T-cell (primary cell): ENCODE measurements at regions not wholly inside any gene's neighbourhood (a gene's known extent, or its start where the extent isn't known, plus 50 kb on each side); places are given as distances from the start of the nearest gene placed in this dataset.

ENCODE experiments used
- ATAC-seq, 4 experiments: fragments of 200-7000 bp in 3 of 4; fragments of 150-1000 bp in 1 of 4; cut with Tn5 transposase; replicated peaks in 1 of 4; 1 replicate in 3 of 4; 2 replicates in 1 of 4; pipeline ENCODE4 v1.10.0; 2021; ENCODE audit warnings: moderate library complexity in 3 of 4, mild to moderate bottlenecking in 2 of 4, moderate number of reproducible peaks in 1 of 4
- CTCF ChIA-PET, 2 donors: fragments of 300-600 bp; sonication (Branson Sonifier 250); formaldehyde crosslinking; loops; one replicate each; lab custom pipeline; 2022; ENCODE audit warnings: antibody characterized with exemption in 2 of 2; lab: Charles Lee
- POLR2A ChIA-PET, 2 donors: fragments of 300-600 bp; sonication (Branson Sonifier 250); formaldehyde crosslinking; loops; one replicate each; lab custom pipeline; 2022; ENCODE audit warnings: antibody characterized with exemption in 2 of 2; lab: Charles Lee
- DNase-seq, 35 experiments: peaks; one replicate each; pipeline versions ENCODE4 v3.0.0 to v3.0.0-alpha.2; 2013 to 2023
- H3K27ac ChIP-seq: one replicate; pipeline ENCODE4 v1.5.1; 2013; ENCODE audit warnings: low read length
- H3K27me3 ChIP-seq, 2 experiments: replicated peaks in 1 of 2; 1 replicate in 1 of 2; 2 replicates in 1 of 2; pipeline versions ENCODE4 v1.6.1 to v1.7.0; 2013; ENCODE audit warnings: low read length in 1 of 2, mixed read lengths in 1 of 2; ENCODE audit not compliant: control insufficient read depth in 2 of 2, insufficient read depth in 2 of 2; ENCODE audit errors: extremely low read depth in 1 of 2
- H3K36me3 ChIP-seq, 2 donors: 1 replicate in 1 of 2; 2 replicates in 1 of 2; pipeline versions ENCODE4 v1.6.1 to v1.7.0; 2013; ENCODE audit warnings: low read length in 1 of 2; ENCODE audit not compliant: control insufficient read depth in 2 of 2, insufficient read depth in 1 of 2; ENCODE audit errors: extremely low read depth in 1 of 2
- H3K4me1 ChIP-seq, 2 experiments: 1 replicate in 1 of 2; 2 replicates in 1 of 2; pipeline versions ENCODE4 v1.6.1 to v1.7.0; 2013; ENCODE audit warnings: low read length in 2 of 2, mixed read lengths in 1 of 2; ENCODE audit not compliant: insufficient read depth in 2 of 2, control insufficient read depth in 1 of 2; ENCODE audit errors: extremely low read depth in 1 of 2
- H3K4me3 ChIP-seq, 2 donors: 1 replicate in 1 of 2; 2 replicates in 1 of 2; pipeline versions ENCODE4 v1.5.1 to v1.7.0; 2013; ENCODE audit warnings: mild to moderate bottlenecking in 2 of 2, low read length in 1 of 2, moderate library complexity in 1 of 2; ENCODE audit not compliant: control insufficient read depth in 1 of 2; ENCODE audit errors: extremely low read depth in 1 of 2
- H3K9me3 ChIP-seq: 2 replicates; pipeline ENCODE4 v1.7.0; 2013
- H3K27ac Mint-ChIP-seq, 2 donors: one replicate each; pipeline ENCODE4 v1.8.0; 2020 to 2021; ENCODE audit warnings: mild to moderate bottlenecking in 2 of 2, mixed read lengths in 2 of 2
- H3K27me3 Mint-ChIP-seq, 2 donors: one replicate each; pipeline ENCODE4 v1.8.0; 2021 to 2022; ENCODE audit warnings: mixed read lengths in 2 of 2
- H3K36me3 Mint-ChIP-seq: one replicate; pipeline ENCODE4 v1.8.0; 2021; ENCODE audit warnings: mixed read lengths
- H3K4me1 Mint-ChIP-seq, 3 donors: one replicate each; pipeline ENCODE4 v1.8.0; 2020 to 2022; ENCODE audit warnings: mixed read lengths in 3 of 3, mild to moderate bottlenecking in 1 of 3
- H3K4me3 Mint-ChIP-seq, 3 donors: one replicate each; pipeline ENCODE4 v1.8.0; 2020 to 2022; ENCODE audit warnings: mild to moderate bottlenecking in 3 of 3, mixed read lengths in 3 of 3, moderate library complexity in 3 of 3
- H3K9me3 Mint-ChIP-seq, 3 donors: one replicate each; pipeline ENCODE4 v1.8.0; 2020 to 2022; ENCODE audit warnings: mixed read lengths in 3 of 3
- WGBS: methylation state at CpG from one replicate; pipeline ENCODE4 v1.1.5; 2013; ENCODE audit warnings: missing lambda C conversion rate; ENCODE audit not compliant: insufficient coverage; 5-methylcytosine and 5-hydroxymethylcytosine counted together

DNA sequence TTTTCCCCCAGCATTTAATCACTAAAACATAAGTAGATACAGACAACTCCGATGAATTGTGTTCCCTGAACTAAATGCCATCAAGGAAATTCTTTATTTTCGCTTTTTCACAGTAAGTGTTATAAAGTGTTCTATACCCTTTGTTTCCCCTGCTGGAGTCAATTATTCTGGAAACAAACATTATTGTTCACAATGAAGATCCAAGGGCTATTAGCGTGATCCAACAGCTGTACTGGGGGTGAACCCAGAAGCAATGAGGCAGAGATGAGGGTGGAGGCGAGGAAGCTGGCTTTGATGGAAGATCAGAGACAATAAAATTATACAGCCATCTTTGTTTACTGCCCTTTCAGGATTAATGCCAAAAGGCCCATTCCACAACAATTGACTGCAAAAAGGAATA lies 250.3 kb upstream of the IGF1R start:
- H3K4me3 Mint-ChIP-seq = no peak overlapping the region
- Histone ChIP-seq H3K4me3 (no peak overlapping the region), H3K27ac (no peak overlapping the region), H3K36me3 (no peaks in the 10 kb centered on the region), H3K27me3 (peaks cover 0 to 10% of the 10 kb centered on the region in 2 experiments), H3K9me3 (no peaks in the 10 kb centered on the region), H3K4me1 (no peaks in the 10 kb centered on the region)
- ChIA-PET POLR2A (no interaction called here), CTCF (no interaction called here)
- H3K27ac Mint-ChIP-seq = no peak overlapping the region
- H3K4me1 Mint-ChIP-seq = no peaks in the 10 kb centered on the region
- peaks cover 2 to 20% of the 10 kb centered on the region in 2 donors for H3K27me3 Mint-ChIP-seq
- ATAC-seq (no peak), DNase-seq (no peak)
- H3K9me3 Mint-ChIP-seq = no peaks in the 10 kb centered on the region
- no CpG with 5 or more reads among the region's 4 CpGs for WGBS
- no peaks in the 10 kb centered on the region for H3K36me3 Mint-ChIP-seq

DNA sequence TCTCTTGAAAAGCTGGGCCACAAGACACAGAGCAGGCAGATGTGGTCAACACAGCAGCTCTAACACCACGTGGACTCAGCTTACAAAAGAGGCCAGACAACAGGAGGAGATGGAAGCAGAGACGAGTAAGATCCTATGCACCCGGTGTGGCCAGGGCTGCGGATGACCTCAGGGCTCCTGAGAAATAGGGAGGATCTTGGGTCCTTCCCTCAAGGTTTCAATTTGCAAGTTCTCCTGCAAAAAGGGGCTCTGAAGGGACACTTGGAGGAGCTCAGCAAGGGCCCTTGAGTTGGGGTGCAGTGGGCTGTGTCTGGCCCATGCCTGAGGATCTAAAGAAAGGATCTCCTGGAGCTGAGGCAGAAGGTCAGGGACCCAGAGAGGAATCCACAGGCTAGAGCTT lies 249.5 kb upstream of the IGF1R start:
- 75% methylated on average over 4 of the region's 4 CpGs for WGBS
- POLR2A ChIA-PET = no interaction called here
- Histone ChIP-seq H3K27me3 (peaks cover 0 to 11% of the 10 kb centered on the region in 2 experiments), H3K27ac (no peak overlapping the region), H3K9me3 (no peaks in the 10 kb centered on the region), H3K4me3 (no peak overlapping the region), H3K4me1 (no peaks in the 10 kb centered on the region), H3K36me3 (no peaks in the 10 kb centered on the region)
- Mint-ChIP-seq H3K27ac (no peak overlapping the region), H3K4me1 (no peaks in the 10 kb centered on the region), H3K27me3 (peaks cover 2 to 20% of the 10 kb centered on the region in 2 donors), H3K36me3 (no peaks in the 10 kb centered on the region), H3K4me3 (no peak overlapping the region), H3K9me3 (no peaks in the 10 kb centered on the region)
- DNase-seq (no peak), ATAC-seq (no peak)
- CTCF ChIA-PET = interaction anchor here (0.5 to 0.6 kb wide), 2 partner anchors 36 to 798 kb away, joined by 3 to 5 read pairs; no protein-coding TSS in a partner anchor

DNA sequence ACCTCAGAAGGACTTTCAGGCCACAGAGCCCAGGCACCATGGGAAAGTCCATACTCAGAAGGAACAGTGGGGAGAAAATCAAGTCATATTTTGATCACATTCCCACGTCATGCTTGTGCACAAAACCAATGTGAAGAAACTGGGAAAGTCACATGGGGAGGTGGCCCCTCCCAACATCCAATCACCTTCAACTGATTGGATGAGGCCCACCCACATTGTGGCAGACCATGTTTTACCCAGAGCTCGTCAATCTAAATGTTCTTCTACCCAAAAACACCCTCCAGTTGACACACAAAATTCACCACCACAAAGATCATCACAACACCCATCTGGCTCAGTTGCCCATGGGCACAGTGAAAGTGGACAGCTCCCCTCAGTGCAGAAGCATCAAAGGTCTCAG lies 248.2 kb upstream of the IGF1R start:
- WGBS = 63% methylated on average over 2 of the region's 2 CpGs
- POLR2A ChIA-PET = no interaction called here
- Mint-ChIP-seq H3K4me1 (no peaks in the 10 kb centered on the region), H3K36me3 (no peaks in the 10 kb centered on the region), H3K4me3 (no peak overlapping the region), H3K9me3 (no peaks in the 10 kb centered on the region), H3K27ac (no peak overlapping the region), H3K27me3 (peaks cover 2 to 20% of the 10 kb centered on the region in 2 donors)
- no peak for DNase-seq
- Histone ChIP-seq H3K4me3 (no peak overlapping the region), H3K36me3 (no peaks in the 10 kb centered on the region), H3K27ac (no peak overlapping the region), H3K4me1 (no peaks in the 10 kb centered on the region), H3K27me3 (peaks cover 0 to 13% of the 10 kb centered on the region in 2 experiments), H3K9me3 (no peaks in the 10 kb centered on the region)
- CTCF ChIA-PET = no interaction called here
- ATAC-seq = no peak

DNA sequence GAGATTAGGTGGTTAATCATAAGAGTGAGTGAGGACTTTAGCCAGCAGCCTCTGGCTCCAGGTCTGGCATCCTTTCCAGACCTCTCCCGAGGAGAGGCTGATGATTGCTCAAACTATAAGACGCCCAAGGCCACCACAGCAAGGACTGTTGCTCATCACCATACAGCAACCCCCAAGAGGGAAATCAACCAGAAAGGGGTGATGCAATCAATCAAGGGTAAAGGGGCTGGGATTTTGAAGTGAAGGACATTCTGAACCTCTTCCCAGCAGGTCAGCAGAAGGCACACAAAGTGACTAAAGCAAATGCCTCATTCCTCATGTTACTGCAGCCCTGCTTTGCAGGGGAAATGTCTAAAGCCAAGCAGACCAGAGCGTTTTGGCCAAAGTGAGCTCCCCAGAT lies 247.3 kb upstream of the IGF1R start:
- Mint-ChIP-seq H3K36me3 (no peaks in the 10 kb centered on the region), H3K4me3 (no peak overlapping the region), H3K9me3 (no peaks in the 10 kb centered on the region), H3K27ac (no peak overlapping the region), H3K4me1 (no peaks in the 10 kb centered on the region), H3K27me3 (peaks cover 2 to 23% of the 10 kb centered on the region in 2 donors)
- POLR2A ChIA-PET = no interaction called here
- CTCF ChIA-PET = interaction anchor here in 1 of 2 donors (0.6 kb wide), 1 partner anchor 19 kb away, joined by 7 read pairs; no protein-coding TSS in a partner anchor
- ATAC-seq (no peak), DNase-seq (no peak)
- Histone ChIP-seq H3K27me3 (peaks cover 0 to 16% of the 10 kb centered on the region in 2 experiments), H3K27ac (no peak overlapping the region), H3K4me3 (no peak overlapping the region), H3K4me1 (no peaks in the 10 kb centered on the region), H3K9me3 (no peaks in the 10 kb centered on the region), H3K36me3 (no peaks in the 10 kb centered on the region)
- WGBS = no CpG with 5 or more reads among the region's 3 CpGs

DNA sequence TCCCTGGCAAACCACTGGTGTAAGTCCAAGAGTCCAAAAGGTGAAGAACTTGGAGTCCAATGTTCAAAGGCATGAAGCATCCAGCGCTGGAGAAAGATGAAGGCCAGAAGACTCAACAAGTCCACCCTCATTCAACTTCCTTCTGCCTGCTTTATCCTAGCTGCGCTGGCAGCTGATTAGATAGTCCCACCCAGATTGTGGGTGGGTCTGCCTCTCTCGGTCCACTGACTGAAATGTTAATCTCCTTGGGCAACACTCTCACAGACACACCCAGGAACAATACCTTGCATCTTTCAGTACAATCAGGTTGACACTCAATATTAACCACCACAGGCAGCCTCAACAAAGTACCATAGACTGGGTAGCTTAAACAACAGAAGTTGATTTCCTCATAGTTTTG lies 245.9 kb upstream of the IGF1R start:
- POLR2A ChIA-PET = no interaction called here
- Mint-ChIP-seq H3K36me3 (no peaks in the 10 kb centered on the region), H3K27me3 (peaks cover 3 to 32% of the 10 kb centered on the region in 2 donors), H3K27ac (no peak overlapping the region), H3K4me1 (no peaks in the 10 kb centered on the region), H3K4me3 (no peak overlapping the region), H3K9me3 (no peaks in the 10 kb centered on the region)
- H3K27me3 ChIP-seq = peaks cover 0 to 14% of the 10 kb centered on the region in 2 experiments
- H3K9me3 ChIP-seq = no peaks in the 10 kb centered on the region
- CTCF ChIA-PET = no interaction called here
- 83% methylated on average over 3 of the region's 3 CpGs for WGBS
- no peaks in the 10 kb centered on the region for H3K36me3 ChIP-seq
- DNase-seq = no peak
- no peak overlapping the region for H3K4me3 ChIP-seq
- ATAC-seq = no peak
- H3K27ac ChIP-seq = no peak overlapping the region
- H3K4me1 ChIP-seq = no peaks in the 10 kb centered on the region

DNA sequence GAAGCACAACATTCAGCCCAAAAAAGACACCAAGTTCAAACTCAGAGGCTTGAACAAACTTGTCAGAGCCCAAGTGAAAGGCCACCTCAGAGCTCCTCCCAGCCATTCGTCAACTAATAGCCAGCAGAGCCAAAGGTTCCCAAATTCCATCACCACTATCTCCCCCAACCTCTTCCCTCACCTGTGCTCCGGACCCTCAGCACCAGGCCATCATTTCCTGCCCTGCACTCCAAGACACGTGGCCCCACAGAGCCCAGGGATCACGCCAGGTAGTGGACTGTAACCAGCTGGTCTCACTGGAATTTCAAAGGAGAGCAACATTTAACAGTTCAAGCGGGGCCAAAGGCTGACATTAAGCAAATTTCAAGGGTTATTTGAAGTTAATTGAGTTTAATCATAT lies 245.2 kb upstream of the IGF1R start:
- Histone ChIP-seq H3K36me3 (no peaks in the 10 kb centered on the region), H3K27ac (no peak overlapping the region), H3K4me1 (no peaks in the 10 kb centered on the region), H3K27me3 (peaks cover 0 to 14% of the 10 kb centered on the region in 2 experiments), H3K4me3 (no peak overlapping the region), H3K9me3 (no peaks in the 10 kb centered on the region)
- DNase-seq (no peak), ATAC-seq (no peak)
- Mint-ChIP-seq H3K36me3 (no peaks in the 10 kb centered on the region), H3K4me3 (no peak overlapping the region), H3K9me3 (no peaks in the 10 kb centered on the region), H3K4me1 (no peaks in the 10 kb centered on the region), H3K27me3 (peaks cover 3 to 32% of the 10 kb centered on the region in 2 donors), H3K27ac (no peak overlapping the region)
- WGBS = 83% methylated on average over 4 of the region's 5 CpGs
- POLR2A ChIA-PET = no interaction called here
- CTCF ChIA-PET = no interaction called here

DNA sequence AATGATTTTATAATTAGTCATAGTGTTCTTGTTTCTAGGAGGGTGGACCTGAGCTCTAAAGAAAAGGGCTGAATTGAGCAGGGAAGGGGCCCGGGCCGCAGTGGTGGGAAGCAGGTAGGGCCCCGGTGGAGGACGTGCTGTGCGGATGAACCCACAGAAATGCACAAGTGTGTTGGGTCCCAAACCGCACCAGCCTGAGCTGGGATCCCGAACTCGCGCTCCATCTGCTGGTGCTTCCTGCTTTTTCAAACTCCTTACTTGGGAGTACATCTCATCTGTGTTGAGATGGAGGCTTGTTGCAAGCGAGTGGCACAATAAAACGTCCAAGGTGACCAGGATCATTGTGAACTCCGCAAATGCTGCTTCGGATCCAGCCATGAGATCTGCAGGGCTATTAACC lies 244.8 kb upstream of the IGF1R start:
- no peaks in the 10 kb centered on the region for H3K9me3 Mint-ChIP-seq
- Histone ChIP-seq H3K9me3 (no peaks in the 10 kb centered on the region), H3K4me1 (no peaks in the 10 kb centered on the region), H3K27ac (no peak overlapping the region), H3K36me3 (no peaks in the 10 kb centered on the region), H3K27me3 (peaks cover 0 to 14% of the 10 kb centered on the region in 2 experiments), H3K4me3 (no peak overlapping the region)
- H3K36me3 Mint-ChIP-seq = no peaks in the 10 kb centered on the region
- H3K4me3 Mint-ChIP-seq = no peak overlapping the region
- no peaks in the 10 kb centered on the region for H3K4me1 Mint-ChIP-seq
- H3K27ac Mint-ChIP-seq = no peak overlapping the region
- ATAC-seq = no peak
- WGBS = 82% methylated on average over 13 of the region's 13 CpGs
- peaks cover 3 to 31% of the 10 kb centered on the region in 2 donors for H3K27me3 Mint-ChIP-seq
- ChIA-PET POLR2A (no interaction called here), CTCF (no interaction called here)
- no peak for DNase-seq
